HG02943 (cell line): ENCODE measurements at regions not wholly inside any gene's neighbourhood (a gene's known extent, or its start where the extent isn't known, plus 50 kb on each side); places are given as distances from the start of the nearest gene placed in this dataset.

Experiments used
- ATAC-seq: cut with Tn5 transposase; IDR thresholded peaks from one replicate; pipeline ENCODE4 v1.9.1; 2021; ENCODE audit warnings: mild to moderate bottlenecking, low read depth, moderate library complexity; ENCODE audit not compliant: unreplicated experiment

DNA sequence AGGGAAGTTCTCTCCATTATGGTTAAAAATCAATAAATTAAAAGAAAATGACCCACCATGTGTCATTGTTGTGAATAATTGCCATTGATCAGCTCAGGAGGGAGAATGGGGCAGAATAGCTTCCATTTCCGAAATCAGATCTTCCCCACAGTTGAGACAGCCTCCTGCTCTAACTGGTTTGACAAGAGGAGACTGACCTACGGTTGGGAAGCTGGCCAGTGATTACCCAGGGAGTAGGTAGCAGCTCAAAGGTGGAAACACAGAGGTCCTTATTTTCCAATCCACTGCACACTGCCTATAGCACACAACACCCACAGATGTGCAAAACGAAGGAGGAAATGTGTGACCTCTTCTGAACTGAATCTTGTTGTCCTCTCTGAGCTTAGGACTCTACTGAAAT is 69.0 kb upstream of the DAPK1 start:
- ATAC-seq, result no peak

DNA sequence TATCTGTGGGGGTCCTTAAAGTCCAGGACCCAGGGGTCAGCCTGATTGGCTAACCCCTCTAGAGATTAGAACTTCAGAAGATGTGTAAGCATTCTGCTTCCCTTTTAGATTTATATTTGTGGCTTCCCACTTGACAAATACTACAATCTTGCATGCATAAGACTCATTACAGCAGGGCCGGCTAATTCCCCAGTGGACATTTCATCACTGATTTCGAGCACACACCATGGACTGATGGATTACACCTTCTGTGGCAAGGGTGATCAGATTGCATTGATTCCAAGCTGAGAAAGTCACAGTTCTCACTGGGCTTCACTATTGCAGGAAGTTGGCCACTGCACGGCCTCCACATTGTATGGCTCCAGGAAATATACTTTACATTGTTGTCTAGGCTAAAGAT is 65.8 kb upstream of the DAPK1 start:
- no peak for ATAC-seq

DNA sequence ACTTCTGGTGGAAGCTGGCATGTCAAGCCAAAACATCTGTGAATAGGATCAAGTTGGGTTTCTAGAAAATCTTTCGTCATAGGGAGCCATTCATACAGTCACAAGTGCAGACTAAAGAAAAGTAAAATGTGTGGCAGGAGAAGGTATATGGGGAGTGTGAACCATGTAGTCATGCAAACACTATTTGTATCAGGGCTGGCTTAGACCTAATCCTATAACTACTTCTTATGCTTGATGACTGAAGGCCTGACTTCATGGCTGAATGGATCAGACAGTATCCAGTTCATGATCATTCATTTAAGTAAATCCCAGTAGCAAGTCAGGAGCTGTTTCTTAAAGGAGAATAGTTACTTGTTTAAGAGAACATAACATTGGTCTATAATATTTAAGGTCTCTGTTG is 63.8 kb upstream of the DAPK1 start:
- no peak for ATAC-seq

DNA sequence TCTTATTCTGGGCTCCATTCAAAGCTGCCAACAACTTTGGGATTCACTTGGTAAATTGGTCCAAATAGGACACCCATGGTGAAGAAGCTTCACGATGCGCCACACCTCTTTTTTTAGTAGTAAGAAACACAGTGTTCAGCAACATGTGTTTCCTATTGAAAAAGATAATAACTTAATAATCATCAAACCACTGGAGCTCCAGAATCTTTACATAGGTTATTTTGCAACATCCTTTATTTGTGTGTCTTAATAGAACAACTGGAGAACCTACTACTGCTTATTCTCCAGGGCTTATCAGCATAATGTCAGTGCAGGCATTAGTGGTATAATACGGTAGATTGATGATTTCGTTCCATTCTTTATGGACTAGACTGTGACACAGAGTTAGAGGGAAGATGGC is 63.3 kb upstream of the DAPK1 start:
- no peak for ATAC-seq

DNA sequence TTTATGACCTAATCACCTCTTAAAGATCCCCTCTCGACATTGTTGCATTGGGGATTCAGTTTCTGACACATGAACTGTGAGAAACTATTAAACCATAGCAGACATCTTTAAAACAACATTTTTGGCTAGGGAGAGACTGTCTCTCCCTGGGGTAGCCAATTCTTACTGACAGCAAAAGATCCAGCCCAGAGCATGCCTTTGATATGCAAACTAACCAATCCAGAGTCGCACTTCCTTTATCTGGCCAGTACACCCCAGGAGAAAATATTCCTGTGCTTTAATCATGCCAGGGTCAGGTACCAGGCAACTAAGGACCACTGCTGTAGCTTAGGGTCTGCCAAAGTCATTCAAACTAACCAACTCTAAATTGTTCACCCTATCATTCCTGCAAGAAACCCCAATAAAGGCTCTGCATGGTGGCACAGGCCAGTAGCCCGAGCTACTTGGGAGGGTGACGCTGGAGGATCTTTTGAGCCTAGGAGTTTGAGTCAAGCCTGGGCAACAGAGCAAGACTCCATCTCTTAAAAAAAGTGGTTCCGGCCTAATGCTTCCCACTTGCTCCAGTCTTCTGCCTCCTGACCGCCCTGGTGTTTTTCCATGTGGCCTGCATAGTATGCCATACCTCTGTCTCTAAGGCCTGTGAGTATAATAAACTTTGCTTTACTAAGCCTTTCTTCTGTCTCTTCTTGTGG is 62.3 kb upstream of the DAPK1 start:
- ATAC-seq, result no peak

DNA sequence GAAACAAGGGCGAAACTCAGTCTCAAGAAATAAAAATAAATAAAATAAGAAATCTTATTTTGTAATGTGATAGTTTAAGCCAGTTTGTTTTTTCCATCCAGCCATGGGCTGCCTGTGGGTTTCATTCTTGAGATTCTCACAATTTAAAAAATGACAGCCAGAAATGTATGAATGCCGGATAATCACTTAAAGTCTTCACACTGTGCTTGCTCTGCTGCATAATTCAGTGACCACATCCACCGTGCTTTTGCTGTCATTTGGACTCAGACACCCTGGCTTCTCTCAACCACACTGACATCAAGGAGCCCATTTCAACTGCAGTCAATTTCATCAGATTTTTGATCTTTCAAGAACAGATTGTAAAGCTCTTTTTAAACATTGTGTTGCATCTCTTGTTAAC is 61.0 kb upstream of the DAPK1 start:
- no peak for ATAC-seq

DNA sequence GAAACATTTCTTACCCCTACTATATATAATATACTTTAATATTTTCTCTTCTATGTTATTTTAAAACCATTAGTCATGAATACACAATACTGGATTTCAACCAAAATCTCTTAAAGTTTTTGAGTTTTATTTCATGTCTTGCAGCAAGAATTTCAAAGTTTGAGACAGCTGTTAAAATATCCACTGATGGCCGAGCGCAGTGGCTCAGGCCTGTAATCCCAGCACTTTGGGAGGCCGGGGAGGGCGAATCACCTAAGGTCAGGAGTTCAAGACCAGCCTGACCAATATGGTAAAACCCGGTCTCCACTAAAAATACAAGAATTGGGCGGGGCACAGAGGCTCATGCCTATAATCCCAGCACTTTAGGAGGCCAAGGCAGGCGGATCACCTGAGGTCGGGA is 59.7 kb upstream of the DAPK1 start:
- ATAC-seq, result no peak

DNA sequence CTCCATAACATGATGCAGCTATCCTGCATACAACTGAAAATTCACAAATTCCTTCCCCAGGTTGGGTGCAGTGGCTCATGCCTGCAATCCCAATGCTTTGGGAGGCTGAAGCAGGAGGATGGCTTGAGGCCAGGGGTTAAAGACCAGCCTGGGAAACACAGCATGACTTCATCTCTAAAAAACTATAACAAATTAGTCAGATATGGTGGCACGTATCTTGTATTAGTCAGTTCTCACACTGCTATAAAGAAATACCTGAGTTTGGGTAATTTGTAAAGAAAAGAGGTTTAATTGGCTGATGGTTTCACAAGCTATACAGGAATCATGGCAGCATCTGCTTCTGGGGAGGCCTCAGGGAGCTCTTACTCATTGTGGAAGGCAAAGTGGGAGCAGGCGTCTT is 56.4 kb upstream of the DAPK1 start:
- ATAC-seq, result no peak

DNA sequence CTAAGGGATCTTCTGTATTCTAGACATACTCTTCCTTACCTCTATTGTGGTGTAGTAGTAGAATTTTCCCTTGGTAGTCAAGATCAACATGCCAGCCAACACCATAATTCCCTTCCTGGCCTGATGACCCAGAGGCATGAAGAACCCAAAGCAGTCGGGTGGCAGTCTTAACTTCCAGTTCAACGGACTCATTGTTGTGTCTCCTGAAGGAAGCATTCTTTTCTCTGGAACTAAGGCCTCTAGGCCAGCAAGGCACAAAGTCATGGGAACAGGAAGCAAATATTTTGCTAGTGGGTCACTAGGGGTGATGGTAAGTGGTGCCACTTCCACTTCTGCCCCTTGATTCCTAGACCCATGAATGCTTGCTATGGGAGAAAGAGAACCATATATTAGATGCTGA is 55.2 kb upstream of the DAPK1 start:
- no peak for ATAC-seq

DNA sequence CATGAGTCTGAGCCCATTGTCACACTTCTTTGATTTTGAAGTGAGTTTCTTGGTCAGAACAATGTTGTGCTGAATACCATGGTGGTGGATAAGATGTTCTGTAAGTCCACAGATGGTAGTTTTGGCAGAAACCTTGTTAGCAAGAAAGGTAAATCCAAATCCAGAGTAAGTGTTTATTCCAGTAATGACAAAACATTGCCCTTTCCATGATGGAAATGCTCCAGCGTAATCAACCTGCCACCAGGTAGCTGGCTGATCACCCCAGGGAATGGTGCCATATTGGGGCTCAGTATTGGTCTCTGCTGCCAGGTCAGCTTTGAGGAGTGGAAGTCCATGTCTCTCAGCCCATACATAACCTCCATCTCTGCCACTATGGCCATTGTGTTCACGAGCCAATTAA is 54.7 kb upstream of the DAPK1 start:
- no peak for ATAC-seq

DNA sequence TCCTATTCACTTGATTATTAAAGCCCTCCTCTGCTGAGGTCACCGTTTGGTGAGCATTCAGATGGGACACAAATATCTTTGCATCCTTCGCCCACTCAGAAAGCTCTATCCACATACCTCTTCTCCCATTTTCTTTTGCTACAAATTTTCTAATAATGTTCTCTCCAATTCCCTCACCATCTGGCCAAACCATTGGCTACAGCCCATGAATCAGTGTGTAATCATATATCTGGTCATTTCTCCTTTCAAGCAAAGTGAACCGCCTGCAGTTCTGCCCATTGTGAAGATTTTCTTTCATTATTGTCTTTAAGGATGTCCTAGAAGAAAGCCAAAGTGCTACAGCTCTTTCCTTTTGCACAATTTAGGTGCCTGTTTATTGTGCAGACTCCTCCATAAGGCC is 54.2 kb upstream of the DAPK1 start:
- no peak for ATAC-seq

DNA sequence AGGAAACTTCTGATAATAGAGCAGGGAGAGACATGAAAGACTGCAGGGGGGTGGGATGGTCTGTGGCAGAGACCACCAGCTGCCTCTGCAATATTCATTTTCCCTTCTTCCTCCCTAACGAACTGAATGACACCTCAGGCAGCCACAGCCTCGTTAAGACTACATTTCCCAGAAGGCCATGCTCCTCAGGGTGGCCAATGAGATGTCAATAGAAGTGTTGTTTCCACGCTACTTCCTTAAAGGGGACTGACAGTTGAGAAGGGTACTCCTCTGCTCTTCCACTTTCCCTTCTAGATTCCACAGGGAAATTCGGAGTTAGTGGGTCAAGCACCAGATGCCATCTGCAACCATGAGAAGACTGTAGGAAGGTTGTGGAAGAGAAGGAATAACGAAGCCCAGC is 52.0 kb upstream of the DAPK1 start:
- ATAC-seq, result peak; percentile 80

DNA sequence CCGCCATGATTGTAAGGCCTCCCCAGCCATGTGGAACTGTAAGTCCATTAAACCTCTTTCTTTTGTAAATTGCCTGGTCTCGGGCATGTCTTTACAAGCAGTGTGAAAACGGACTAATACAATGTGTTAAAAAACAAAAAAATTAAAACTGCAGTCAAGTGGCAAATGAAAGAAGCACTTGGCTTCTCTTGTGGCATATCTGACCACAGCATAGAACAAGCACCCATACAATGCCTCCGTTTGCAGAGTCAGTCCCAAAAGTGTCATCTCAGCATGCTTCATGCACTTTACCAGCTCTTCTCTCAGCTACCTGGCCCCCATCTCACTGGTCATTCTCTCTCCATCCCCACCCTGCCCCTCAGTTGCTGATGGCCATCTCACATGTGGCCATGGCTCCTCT is 51.1 kb upstream of the DAPK1 start:
- no peak for ATAC-seq

DNA sequence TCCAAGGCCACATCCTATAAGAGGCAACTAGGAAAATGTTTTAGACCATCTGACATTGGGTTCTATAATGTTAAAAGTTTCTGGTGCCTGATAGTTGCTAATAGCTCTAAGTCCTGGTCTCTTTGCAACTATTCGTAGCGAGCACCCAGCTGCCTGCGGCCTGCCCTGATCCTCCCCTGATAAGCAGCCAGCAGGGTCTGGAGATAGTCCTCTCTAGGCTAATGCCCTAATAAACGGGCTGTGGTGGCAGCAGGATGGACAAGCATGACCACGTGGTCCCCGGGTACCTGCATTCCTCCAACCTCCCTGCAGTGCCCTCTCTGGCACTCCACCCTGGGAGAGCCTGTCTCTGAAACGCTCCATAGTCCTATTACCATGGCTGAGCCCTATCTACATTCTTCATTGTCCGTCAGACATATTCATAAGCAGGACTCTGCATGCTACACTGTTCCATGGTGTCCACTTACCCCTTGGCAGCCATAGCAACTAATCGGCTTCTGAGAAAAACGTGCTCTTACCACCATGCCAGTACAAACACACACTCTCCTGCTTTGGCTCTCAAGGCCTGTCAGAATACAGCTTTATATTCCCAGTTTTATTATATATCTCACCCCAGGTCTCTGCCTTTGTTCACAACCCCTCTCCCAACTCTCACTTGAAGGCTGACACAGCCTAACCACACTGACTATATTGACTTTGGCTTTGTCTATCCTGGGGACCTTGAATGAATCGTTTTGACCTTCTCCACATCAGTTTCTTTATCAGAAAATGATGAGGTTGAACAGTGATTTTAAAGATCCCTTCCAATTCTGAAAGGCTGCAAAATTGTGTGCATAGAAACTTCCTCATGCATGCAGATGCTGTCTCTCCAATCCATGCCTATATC is 49.9 kb upstream of the DAPK1 start:
- ATAC-seq, result no peak
